GM18868 (cell line): ENCODE measurements at regions not wholly inside any gene's neighbourhood (a gene's known extent, or its start where the extent isn't known, plus 50 kb on each side); places are given as distances from the start of the nearest gene placed in this dataset.

Experiments
- ATAC-seq: cut with Tn5 transposase; IDR thresholded peaks from one replicate; pipeline ENCODE4 v1.9.1; 2021; ENCODE audit warnings: mild to moderate bottlenecking, moderate library complexity; ENCODE audit not compliant: unreplicated experiment

DNA sequence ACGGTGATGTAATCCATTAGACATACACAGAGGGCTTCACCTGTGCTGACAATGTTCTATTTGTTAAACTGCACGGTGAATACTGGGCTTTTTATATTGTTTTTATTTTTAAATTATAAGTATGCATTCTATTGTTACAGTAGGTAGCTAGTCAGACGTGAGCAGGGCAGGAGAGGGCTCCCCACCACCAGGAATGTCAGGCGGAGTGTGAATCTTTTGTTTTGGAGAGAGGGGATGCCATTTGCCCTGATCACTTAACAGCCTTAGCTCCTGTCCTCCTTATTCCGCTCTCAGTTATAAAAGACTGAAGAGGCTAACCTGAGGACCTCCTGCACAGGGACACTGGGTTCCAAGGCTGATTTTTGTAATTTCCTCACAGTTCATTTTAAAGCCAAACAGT, 151.6 kb upstream of the TAPT1 start:
- ATAC-seq, result no peak

DNA sequence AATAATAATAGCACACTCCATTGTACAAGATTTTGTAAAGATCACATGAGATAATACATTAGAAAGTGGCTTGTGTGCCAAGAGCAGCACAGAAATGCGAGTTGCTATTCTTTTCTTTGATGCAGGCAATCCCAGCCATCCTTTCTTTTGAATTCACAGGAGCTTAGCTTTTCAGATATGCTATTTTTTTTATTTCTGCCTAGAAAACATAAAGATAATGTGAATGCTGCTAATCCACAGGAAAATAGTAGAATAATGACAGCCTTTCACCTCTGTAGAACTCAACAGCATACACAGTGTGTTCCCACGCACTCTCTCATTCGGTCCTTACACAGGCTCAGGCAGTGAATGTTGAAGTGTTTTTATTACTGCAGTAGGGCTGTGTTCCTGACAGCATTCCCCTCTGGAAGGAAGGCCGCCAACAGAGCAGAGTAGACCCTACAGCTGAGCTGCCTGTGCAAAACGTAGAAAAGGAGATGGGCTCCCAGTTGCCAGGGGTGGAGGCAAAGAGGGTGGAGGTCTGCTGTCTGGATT, 138.8 kb upstream of the TAPT1 start:
- ATAC-seq, result no peak

DNA sequence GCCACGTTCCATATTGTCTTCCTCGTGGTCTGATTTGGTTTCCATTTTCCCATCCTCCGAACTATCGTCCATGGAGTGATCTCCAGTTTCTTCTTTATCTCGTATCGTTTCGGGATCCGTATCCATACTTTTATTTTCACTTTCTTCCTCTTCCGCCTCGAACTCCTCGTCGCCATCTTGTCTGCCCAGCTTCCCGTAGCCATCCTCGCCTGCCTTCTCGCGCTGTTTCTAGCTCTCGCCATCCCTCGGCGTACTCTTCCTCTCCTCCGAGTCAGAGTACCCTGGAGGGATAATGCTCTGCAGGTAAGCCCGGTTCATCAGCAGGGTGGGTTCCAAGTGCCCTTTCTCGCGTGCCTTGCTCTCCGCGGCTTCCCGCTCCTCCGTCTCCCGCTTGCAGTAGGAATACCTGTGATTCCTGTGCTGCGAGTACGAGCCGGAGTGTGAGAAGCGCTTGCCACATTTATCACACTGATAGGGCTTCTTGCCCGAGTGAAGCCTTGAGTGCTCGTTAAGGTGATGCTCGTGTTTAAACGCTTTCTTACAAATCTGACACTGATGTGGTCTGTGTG, 134.5 kb upstream of the TAPT1 start:
- ATAC-seq, result no peak

- ATAC-seq, result no peak
Observed at GRCh38 chr4:16353165-16353564, 126.9 kb upstream of the TAPT1 start.

- no peak for ATAC-seq
Observed at GRCh38 chr4:16351161-16351560, 124.9 kb upstream of the TAPT1 start.

DNA sequence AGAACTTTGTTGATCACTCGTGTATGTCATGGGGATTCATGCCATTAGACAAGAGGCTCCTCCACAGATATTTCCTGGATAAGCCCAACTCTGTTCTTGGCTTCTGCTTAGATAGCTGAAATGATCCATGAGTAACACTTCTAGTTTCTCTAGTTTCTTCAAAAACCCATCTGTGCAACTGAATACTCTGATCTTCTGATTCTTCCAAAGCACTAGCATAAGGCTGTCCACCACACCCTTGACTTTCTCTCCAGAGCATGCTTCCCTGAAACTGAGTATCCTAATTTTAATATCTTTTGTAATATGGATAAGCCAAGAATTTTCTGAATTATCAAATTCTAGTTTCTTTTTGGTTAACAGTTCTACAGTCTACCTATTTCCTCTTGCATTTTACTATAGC, 118.6 kb upstream of the TAPT1 start:
- no peak for ATAC-seq

DNA sequence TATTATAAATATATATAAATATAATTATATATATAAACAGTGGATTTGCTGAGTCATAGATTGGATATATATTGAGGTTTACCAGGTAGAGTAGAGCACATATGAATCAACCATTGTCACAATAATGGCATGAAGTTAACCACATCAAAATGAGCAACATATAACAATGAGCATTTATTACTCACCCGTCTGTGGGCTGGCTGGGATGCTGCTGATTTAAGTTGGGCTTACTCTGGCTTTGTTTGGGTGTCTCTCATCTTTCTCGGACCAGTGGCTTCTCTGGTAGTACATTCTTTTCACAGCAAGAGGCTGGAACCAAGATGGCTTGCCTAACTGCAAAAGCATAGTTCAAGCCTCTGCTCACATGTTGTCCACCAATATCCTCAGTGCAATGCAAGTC, 111.7 kb upstream of the TAPT1 start:
- ATAC-seq, result no peak

- ATAC-seq, result no peak
Observed at GRCh38 chr4:16334601-16335000, 108.3 kb upstream of the TAPT1 start.

- ATAC-seq, result no peak
Observed at GRCh38 chr4:16329797-16330134, 103.5 kb upstream of the TAPT1 start.

DNA sequence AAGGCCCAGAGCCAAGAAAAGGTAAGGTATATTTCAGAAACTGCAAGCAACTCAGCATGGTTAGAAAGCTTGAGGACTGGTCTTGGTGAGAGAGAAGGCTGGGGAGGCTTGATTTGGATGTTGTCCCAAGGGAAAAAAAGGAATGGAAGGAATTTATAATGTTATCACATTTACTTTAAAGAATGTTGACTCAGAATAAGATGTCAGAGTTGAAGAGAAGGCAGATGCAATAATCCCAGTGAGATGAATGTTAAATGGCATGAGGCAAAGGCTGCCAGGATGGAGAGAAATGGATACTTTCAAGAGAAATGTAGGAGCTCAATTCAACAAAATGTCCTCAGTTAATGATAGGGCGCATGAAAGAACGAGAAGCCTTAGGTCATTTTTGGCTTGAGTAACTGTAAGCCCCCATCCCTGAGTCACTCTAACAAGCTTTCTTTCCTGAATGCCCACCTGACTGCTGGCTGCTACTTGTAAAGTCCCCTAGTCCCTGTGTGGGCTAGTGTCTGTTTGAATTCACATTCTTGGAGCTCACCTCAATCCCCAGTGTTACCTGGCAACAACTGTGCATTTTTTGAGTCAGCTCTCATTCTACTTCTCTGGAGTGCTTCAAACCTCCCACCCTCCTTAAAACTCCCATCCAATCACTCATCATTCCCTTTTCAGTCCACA, 103.0 kb upstream of the TAPT1 start:
- no peak for ATAC-seq

DNA sequence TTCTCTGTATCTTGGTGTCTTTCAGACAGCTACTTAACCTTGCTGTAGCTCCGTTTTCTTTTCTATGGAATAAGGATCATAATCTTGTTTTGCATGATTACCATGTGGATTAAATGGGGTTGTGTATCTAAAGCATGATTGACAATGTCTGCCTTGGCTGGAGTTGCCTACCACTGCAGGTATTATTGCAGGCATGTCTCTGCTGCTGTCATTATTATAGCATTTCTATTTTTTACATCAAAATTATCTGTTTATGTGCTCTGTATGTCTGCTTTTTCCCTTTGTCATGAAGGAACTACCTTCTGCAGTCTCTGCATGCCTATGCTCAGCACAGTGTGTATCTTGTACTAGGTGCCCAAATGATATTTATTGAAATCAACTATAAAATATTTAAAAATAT, 95.9 kb upstream of the TAPT1 start:
- ATAC-seq, result no peak

- no peak for ATAC-seq
Observed at GRCh38 chr4:16315456-16315855, 89.2 kb upstream of the TAPT1 start.

DNA sequence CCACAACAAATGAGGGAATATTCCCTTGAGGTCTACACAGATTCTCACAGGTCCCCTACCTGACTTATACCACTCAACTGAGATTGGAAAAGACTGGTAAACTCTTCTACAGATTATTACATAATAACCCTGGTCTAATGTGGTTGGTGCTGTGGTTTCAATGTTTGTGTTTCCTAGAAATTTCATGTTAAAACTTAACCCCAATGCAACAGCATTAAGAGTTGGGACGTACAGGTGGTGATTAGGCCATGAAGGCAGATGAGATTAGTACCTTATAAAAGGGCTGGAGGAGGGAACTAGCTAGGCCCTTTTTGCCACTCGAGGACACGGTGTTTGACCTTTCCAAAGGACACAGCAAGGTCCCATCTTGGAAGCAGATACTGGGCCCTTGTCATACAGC, 84.3 kb upstream of the TAPT1 start:
- ATAC-seq, result no peak

DNA sequence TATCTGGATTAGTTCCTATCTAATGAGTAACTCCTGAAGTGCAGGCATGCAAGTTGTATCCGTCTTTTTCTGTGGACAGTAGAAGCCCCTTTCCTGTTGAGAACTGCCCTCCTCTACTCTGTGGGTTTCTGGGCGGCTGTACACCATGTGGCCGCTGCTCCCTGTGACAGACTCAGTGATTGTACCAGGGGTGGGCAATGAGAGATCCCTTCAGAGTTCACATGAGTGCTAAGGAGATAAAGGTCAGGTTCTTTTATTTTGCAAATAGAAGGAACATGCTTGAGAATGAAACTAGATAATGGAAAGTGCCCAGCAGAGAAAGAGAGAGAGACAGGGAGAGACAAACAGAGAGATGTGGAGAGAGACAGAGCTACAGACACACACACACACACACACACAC, 76.4 kb upstream of the TAPT1 start:
- no peak for ATAC-seq

DNA sequence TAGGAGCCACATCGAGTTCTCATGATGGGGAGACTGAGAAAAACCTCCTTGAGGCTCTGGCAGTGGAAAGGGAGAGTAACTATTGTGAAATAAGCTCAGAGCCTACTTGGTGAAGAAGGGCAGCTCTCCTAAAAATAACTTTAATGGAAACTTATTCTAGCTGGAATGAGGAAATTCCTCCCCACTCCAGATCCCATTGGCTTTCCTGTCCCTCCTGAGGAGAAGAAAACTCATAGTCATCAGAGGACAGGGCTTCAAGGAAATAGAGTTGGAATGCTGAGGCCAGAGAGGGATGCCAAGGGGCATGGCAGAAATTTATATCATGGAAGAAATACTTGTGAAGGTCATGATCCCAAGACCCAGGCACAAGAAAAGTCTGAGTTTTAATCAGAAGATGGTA, 70.7 kb upstream of the TAPT1 start:
- no peak for ATAC-seq

- ATAC-seq, result no peak
Observed at GRCh38 chr4:16294455-16294854, 68.2 kb upstream of the TAPT1 start.

DNA sequence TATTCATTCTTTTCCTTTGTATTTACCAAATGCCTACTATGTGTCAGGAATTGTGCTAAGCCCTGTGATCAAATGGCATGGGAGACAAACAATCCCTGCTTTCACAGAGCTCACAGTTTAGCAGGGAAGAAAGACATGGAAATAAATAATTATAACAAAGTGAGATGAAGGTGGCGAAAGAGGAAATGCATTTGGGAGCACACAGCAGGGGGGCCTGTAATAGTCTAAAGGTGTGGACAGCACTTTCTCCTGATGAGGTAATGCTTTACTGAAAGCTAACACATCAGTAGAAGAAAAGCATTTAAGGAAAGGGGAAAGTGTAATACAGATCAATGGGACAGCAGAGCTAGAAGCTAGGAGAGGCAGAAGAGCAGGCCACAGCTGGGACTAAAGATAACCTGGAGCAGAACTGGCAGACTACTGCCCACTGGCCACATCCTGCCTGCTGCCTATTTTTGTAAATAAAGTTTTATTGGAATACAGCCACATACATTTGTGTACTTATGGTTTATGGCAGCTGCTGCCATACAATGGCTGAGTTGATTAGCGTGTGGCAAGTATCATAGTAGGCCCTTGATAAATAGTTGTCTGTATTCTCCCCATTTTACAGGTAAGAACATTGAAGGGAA, 67.1 kb upstream of the TAPT1 start:
- ATAC-seq, result no peak

DNA sequence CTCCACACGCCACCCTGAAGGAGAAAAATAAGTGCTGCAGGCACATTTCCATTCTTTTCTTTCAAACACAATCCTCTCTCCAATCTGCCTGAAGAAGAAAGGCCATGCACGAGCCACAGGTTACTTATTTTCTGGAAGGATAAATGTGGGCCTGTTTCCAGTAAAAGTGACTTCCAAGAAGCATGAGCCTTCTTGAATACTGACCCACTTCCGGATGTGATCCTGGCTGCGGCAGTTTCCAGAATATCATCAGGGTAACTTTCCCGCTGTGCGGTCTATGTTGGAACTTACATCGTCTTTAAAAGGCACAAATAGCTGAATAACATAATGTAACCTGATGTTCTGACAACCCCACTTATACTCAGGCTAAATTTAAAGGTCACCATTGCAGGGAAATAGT, 66.3 kb upstream of the TAPT1 start:
- ATAC-seq, result no peak

- no peak for ATAC-seq
Observed at GRCh38 chr4:16290681-16291420, 64.6 kb upstream of the TAPT1 start.

DNA sequence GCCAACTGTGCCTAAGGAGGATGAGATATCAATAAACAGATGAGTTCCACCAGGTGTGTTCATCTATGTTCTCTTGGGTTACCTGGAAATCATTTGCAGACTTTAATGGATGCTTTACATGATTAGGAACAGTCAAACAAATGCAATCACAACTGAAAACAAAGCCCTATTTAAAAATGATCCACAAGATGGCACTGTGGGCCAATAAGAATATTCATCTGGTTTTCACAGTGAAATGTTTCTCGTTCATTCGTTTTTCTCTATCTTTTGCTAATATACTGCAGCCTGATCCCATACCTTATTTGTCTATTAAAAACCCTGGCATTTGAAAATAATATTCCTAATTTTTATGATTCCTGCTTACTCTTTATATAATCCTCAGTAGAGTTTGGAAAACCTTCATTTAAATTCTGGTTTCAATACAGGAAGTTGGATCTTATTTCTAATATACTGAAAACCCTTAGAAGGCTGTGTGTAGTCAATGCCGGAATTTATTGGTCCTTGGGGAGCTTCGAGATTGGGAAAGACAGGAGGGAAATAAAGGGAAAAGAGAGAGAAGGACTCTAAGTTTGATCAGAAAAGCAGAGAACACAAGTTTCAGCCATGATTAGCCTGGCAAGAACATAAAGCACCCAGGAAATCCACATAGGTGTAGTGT, 63.8 kb upstream of the TAPT1 start:
- peak; percentile 57 for ATAC-seq

DNA sequence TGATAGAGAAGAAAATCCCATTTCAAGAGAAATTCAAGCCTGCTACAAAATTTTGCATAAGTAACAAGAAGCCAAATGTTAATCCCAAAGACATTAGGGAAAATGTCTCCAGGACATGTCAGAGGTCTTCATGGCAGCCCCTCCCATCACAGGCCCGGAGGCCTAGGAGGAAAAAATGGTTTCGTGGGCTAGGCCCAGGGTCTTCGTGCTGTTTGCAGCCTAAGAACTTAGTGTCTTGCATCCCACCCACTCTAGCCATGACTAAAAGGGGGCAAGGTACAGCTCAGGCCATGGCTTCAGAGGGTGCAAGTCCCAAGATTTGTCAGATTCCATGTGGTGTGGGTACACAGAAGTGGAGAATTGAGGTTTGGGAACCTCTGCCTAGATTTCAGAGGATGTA, 57.8 kb upstream of the TAPT1 start:
- no peak for ATAC-seq
